AG04449 (cell line): ENCODE measurements at regions not wholly inside any gene's neighbourhood (a gene's known extent, or its start where the extent isn't known, plus 50 kb on each side); places are given as distances from the start of the nearest gene placed in this dataset.
"Not testable (repeated sequence)": the region's sequence is repeated elsewhere in the genome, so short reads cannot be mapped to it uniquely, and the experiment has no call there.

ENCODE experiments used
- CTCF ChIA-PET: fragments of 350-600 bp; formaldehyde crosslinking; extraction: SDS; loops from one replicate; lab custom pipeline; 2021; ENCODE audit warnings: antibody characterized with exemption; lab: Yijun Ruan, JAX
- POLR2A ChIA-PET: fragments of 400-600, 350-600 bp; formaldehyde crosslinking; extraction: SDS; loops from one replicate; lab custom pipeline; 2020; ENCODE audit warnings: antibody characterized with exemption, inconsistent platforms; lab: Yijun Ruan, JAX
- DNase-seq: peaks from one replicate; pipeline ENCODE4 v3.0.0-alpha.2; 2010; ENCODE audit warnings: low read depth, low spot score
- H3K4me3 ChIP-seq: 2 replicates; pipeline ENCODE4 v1.5.1; 2011; ENCODE audit warnings: low read depth, mild to moderate bottlenecking, control low read depth, low read length

GRCh38 chr2:111566068-111566467 is 317.9 kb downstream of the ANAPC1 start:
- DNase-seq, H3K4me3 ChIP-seq, POLR2A ChIA-PET, CTCF ChIA-PET: not testable (repeated sequence)

GRCh38 chr2:111567233-111567632 is 316.8 kb downstream of the ANAPC1 start:
- POLR2A ChIA-PET, CTCF ChIA-PET, DNase-seq, H3K4me3 ChIP-seq: not testable (repeated sequence)

- POLR2A ChIA-PET, DNase-seq, CTCF ChIA-PET, H3K4me3 ChIP-seq: not testable (repeated sequence)
These were observed 314.4 kb downstream of the ANAPC1 start for GRCh38 chr2:111569356-111570199.

GRCh38 chr2:111570300-111571114 is 313.5 kb downstream of the ANAPC1 start:
- DNase-seq, POLR2A ChIA-PET, H3K4me3 ChIP-seq, CTCF ChIA-PET: not testable (repeated sequence)

- POLR2A ChIA-PET, DNase-seq, CTCF ChIA-PET, H3K4me3 ChIP-seq: not testable (repeated sequence)
These were observed 309.2 kb downstream of the ANAPC1 start for GRCh38 chr2:111574803-111575202.

GRCh38 chr2:111577154-111577885 is 306.7 kb downstream of the ANAPC1 start:
- H3K4me3 ChIP-seq, POLR2A ChIA-PET, DNase-seq, CTCF ChIA-PET: not testable (repeated sequence)

- DNase-seq, POLR2A ChIA-PET, CTCF ChIA-PET, H3K4me3 ChIP-seq: not testable (repeated sequence)
These were observed 304.4 kb downstream of the ANAPC1 start for GRCh38 chr2:111579500-111580134.

GRCh38 chr2:111580616-111581015 is 303.4 kb downstream of the ANAPC1 start:
- H3K4me3 ChIP-seq, POLR2A ChIA-PET, CTCF ChIA-PET: not testable (repeated sequence)

GRCh38 chr2:111582090-111582489 is 301.9 kb downstream of the ANAPC1 start:
- POLR2A ChIA-PET, CTCF ChIA-PET: not testable (repeated sequence)

More at GRCh38 chr2:111580616-111581015, 303.4 kb downstream of the ANAPC1 start:
- DNase-seq = not testable (repeated sequence)

GRCh38 chr2:111583480-111583879 is 300.5 kb downstream of the ANAPC1 start:
- DNase-seq, H3K4me3 ChIP-seq, CTCF ChIA-PET, POLR2A ChIA-PET: not testable (repeated sequence)

More at GRCh38 chr2:111582090-111582489, 301.9 kb downstream of the ANAPC1 start:
- not testable (repeated sequence) for H3K4me3 ChIP-seq, DNase-seq

- H3K4me3 ChIP-seq, CTCF ChIA-PET, DNase-seq, POLR2A ChIA-PET: not testable (repeated sequence)
These were observed 299.5 kb downstream of the ANAPC1 start for GRCh38 chr2:111584540-111584939.

- CTCF ChIA-PET, H3K4me3 ChIP-seq, POLR2A ChIA-PET, DNase-seq: not testable (repeated sequence)
These were observed 299.0 kb downstream of the ANAPC1 start for GRCh38 chr2:111584950-111585349.

GRCh38 chr2:111586014-111586413 is 298.0 kb downstream of the ANAPC1 start:
- POLR2A ChIA-PET, CTCF ChIA-PET, DNase-seq, H3K4me3 ChIP-seq: not testable (repeated sequence)

GRCh38 chr2:111595072-111595471 is 288.9 kb downstream of the ANAPC1 start:
- POLR2A ChIA-PET, DNase-seq, CTCF ChIA-PET, H3K4me3 ChIP-seq: not testable (repeated sequence)

GRCh38 chr2:111596808-111597705 is 286.9 kb downstream of the ANAPC1 start:
- POLR2A ChIA-PET, DNase-seq, H3K4me3 ChIP-seq, CTCF ChIA-PET: not testable (repeated sequence)
